ENCODE measurements at regions not wholly inside any gene's neighbourhood (a gene's known extent, or its start where the extent isn't known, plus 50 kb on each side); places are given as distances from the start of the nearest gene placed in this dataset.
"Not testable (repeated sequence)": the region's sequence is repeated elsewhere in the genome, so short reads cannot be mapped to it uniquely, and the experiment has no call there.

DNA sequence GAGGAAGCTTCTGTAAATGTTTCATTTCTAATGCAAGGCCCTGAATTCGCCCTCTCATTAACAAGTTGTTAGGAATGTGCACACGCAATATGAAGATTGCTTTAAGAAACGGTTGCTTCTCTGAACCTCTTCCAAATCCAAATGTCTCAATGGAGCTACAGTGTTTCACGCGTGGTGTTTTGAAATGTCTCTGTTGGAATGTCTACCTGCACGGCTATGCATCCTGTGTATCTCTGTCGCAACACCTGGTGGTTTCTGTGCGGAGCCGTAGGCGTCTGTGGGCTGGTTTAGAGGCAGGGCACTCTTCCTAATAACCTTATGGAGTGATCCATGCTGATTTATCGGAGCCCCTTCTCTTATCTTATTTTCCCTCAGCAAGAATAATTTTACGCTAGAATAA lies 1584.2 kb upstream of the SLC10A2 start:
- DNase-seq, result no peak

DNA sequence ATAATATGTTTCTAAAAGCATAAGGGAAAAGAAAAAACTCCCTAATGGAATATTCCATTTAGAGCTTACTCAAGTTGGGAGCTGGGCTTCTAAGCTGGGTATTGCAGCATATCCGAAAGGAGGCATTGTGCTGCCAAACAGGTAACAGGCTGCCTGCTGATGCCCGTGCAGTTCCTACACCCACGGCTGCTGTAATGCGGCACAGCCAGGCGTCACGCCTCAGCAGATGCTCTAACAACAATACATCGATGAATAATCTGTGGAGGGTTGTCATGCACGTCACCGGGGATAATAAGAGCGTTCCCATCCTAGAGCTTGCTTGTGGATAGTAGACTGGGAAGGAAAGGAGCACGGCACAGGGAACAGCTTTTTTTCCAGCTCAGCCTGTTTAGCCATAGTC lies 1582.1 kb upstream of the SLC10A2 start:
- no peak for DNase-seq

DNA sequence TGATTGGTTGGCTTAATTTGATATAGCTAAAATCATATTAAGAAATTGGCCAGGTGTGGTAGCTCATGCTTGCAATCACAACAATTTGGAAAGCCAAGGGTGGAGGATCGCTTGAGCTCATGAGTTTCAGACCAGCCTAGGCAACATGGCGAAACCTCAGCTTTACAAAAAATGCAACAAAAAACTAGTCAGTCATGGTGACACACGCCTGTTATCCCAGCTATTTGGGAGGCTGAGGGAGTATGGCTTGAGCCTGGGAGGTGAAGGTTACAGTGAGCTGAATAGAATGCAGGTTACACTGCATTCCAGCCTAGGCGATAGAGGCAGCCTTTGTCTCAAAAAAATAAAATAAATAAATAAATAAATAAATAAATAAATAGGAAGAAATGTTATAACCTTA lies 1579.6 kb upstream of the SLC10A2 start:
- DNase-seq, result no peak

DNA sequence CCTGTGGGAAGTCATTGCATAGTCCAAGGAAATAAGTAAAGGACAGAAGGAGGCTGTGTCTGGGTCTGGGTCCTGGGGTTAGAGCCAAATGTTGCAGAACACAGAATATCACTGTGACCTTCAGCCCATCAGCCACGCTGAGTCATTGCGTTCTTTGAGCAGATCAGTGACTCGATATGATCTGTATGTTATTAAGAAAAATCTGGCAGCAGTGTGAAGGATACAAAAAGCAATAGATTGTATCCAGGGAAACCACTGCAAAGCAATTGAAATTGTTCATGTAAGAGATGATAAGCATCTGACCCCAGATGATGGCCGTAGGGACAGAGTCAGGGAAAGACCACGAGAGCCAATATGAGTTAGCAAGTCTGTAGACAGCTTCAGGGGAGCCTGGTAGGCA lies 1575.1 kb upstream of the SLC10A2 start:
- DNase-seq, result peak; percentile 29

DNA sequence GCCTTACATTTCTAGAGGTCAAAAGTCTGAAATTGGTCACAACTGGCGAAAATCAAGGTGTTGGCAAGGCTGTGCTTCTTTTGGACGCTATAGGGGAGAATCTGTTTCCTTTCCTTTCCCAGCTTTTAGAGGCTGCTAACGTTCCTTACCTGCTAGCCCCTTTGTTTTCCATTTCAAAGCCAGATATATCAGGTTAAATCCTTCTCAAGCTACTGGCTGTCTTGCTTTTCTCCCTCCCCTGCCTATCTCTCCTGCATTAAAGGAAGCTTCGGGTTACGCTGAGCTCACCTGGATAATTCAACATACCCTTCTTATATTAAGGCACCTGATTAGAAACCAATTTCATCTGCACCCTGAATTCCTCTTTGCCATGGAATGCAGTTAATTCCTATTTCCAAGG lies 1569.7 kb upstream of the SLC10A2 start:
- no peak for DNase-seq

DNA sequence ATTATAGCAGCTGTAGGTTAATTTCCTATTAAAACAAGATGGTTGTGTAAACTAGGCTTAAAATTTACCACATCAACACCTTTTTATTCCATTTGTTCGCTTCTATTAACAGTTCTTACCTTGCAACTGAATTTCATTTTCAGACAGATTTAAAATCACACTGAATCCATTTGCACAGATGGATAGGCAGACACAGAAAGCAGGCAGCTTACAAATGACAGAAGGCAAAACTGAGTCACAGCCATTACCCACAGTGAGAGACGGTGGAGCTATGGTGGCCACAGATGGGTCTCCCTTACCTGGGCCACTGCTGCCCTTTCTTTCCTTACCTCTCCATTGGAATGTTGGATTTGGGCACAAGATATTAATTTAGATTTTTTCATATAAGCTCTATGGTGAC lies 1567.8 kb upstream of the SLC10A2 start:
- DNase-seq, result no peak

DNA sequence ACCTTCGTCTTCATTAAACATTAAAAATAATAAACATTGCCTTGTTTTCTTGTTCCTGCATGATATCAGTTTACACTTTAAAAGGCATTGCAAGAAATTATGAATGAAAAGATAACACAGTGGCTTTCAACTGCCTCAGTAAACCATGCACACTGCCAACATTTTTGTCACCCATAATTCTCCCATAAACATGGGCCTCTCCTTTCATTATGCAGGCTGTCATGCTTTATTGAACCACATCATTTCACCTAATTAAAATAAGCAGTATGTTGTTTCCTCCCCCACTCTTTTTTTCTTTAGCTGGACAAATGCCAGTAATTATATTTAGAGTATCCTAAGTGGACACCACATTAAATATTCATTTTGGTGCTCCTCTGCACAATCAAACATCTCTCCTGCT lies 1566.5 kb upstream of the SLC10A2 start:
- no peak for DNase-seq

DNA sequence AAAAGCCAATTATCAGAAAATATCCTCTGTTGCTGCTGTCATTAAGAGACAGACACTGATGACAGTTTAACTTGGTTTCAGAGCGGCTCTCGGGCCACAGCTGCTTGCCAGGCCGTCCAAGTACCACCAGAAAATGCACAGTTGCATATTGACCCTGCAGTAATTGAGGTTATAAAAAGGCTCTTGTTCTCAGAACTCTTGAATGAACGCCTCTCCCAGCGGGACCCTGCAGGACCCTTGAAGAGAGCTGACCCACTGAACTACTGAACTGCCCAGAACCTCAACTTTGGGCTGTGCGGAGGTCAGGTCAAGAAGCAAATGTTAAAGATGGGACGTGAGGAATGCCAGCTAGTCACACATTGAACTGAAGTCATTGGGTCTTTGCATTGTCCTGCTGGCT lies 1559.0 kb upstream of the SLC10A2 start:
- DNase-seq, result no peak

DNA sequence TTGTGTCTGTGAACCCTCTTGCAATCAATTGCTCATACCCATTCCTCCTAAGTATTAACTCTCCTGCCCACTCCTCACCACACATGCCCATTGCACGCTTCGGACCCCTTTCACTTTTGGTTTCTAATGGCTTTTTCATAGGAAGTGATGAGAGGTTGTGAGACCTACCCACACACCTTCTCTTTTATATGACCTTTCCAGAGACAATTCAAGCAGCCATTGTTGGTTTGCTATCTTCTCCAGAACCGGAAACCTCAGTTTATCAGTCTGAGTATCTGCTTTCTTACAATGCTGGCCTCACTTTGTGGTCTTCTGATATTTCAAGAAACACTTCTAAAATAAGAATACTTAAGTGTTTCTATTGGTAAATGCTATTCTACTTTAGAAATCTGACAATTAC lies 1550.8 kb upstream of the SLC10A2 start:
- DNase-seq, result no peak

DNA sequence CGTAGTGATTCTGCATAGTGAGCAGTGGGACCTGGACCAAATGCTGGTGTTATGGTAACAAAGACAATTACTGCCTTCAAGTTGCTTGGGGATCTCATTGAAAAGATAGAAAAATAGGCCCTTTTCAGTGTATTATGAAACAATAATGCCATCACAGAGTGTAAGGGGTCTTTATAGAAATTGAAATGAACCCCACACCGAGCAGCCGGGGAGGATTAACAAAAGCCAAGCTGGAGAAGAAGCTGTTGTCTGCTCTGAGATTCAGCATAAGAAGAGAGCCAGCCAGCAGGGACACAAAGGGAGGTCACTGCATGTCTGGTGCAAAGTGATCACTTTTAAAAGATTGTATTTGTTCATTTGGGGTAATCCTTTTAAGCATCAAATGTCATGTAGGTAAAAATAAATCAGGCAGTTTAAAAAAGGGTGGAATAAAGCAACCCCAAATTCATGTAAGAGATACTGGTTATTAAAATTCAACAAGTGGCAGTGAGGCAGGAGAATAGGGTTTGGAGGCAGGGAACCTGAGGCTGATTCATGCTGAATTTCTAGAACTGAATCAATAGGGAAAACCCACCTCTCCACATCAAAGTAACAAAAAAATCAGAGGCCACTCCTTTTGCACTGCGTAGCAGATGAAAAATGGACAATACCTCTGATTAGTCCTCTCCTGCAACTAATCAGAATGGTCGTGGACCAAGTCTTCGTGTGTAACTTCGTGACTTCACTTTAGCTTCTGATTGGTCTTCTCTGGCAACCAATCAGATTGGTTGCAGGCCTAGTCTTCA lies 1548.3 kb upstream of the SLC10A2 start:
- DNase-seq, result no peak

DNA sequence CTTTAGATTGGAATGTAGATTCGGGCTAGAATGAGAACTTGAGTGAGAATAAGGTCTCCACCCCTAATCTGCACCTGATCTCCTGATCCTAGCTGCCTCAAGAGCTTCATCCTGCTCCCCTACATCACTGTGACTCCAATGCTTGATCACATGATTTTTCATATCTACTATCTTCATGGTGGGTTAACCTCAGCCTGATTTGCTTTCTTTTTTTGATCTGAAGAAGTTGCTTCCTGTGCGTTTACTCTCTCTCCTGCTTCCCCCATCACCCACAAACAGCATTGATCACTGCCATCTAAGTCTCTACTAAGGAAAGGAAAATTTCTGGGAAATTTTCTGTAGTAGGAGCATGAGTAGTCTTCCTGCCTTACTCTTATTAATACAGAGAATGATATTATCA lies 1542.1 kb upstream of the SLC10A2 start:
- no peak for DNase-seq

DNA sequence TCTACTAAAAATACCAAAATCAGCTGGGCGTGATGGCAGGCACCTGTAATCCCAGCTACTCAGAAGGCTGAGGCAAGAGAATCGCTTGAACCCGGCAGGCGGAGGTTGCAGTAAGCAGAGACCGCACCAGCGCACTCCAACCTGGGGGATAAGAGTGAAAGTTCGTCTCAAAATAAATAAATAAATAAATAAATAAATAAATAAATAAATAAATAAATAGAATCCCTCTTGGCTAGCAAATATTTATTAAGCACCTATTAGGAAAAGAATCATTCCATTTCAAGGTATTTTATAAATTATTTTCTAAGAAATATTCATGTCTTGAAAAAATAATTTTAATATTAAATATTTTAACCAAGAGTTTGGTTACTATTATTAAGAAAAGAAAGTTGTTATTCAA lies 1539.2 kb upstream of the SLC10A2 start:
- DNase-seq, result not testable (repeated sequence)

DNA sequence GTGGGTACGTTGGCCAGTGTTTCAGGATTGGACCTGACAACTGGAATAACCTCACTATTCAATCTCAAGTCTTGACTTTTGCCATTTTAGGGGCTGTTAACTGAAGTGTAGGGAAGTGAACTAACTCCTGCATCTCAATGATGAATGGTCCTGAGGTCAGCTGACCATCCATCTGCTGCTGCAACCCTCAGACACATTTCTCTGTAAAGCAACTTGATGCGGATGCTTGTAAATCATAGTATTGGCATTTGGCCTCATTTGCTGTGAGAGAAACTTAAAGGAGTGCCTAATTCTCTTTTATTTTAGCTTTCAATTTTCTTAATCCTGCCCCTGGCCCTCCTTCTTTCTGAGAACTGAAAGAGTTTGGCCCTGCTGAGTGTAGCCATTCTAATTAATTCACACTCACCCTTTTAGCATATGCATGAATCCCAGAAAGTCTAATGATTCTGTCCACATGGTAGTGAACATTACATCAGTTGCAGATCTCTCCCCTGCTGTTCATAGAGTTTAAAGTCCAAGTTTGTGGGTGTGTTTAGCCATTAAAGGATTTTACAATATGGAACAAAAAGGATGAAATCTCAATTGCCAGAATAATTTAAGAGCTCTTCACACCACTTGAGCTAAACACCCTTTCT lies 1531.4 kb upstream of the SLC10A2 start:
- DNase-seq, result no peak

DNA sequence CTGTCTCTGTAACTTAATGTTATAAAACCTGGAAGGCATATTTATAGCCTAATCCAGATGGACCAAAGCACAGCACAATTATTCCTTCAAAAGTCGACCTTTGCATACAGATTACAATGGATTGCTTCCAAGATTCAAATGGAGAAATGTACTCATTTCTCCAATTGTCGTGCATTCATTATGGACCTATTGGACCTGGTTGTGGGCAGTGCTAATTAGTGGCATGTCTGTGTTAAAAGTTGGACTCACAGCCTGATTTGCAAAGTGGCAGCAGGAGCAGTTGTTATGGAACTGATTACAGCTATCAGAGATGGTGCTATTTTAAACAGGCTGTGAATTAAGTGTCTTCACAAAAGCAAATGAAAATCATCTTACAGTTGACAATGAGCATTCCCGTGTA lies 1529.3 kb upstream of the SLC10A2 start:
- no peak for DNase-seq

DNA sequence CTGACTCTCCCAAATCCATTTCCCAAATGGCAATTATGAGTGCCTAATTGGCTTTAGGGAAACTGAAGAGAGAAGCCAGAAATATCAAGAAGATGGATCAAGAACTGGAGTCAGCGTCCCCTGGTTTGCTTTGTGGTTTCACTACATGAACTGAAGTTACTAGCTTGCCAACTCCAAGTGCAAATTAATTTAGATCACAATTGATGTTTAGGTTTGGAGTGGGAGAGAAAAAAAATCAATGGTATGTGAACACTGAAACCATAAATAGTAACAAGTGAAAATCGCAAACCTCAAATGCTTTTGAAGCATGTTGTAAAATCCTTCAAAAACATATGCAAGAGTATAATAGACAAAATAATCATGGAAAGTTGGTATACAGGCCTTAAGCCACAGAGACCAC lies 1528.6 kb upstream of the SLC10A2 start:
- DNase-seq, result peak; percentile 57

DNA sequence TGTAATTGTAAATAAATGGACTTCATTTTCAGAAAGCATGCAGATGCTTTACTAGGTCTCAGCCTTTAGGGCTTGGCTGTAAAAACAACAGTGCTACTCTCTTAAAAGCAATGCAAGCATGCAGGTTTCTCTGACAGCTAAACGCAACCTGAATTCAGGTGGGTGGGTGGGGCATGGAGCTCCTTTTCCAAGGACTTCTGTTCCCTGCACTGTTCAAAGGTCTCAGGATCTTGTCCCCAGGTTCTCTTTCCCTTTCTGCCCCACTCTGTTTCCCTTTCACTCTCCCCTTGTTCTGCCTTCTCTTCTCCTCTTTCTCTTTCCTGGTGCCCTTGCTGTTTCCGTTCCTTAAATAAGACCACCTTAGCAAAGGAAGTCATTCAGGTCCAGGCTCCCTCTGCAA lies 1527.5 kb upstream of the SLC10A2 start:
- DNase-seq, result no peak

DNA sequence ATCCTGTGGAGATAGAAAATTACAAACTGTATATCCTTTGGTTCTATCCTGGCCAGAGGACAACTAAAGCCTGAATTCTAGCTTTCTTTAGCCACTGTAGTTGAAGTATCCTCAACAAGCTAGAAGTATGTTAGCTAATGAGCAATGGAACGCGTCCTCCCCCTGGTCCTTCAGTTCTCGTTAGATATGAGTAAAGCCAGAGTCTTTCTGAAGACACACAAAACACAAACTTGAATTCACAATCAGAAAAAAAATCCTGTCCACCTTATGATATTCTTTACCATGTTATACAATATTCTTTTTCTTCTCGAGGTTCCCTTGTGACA lies 1527.0 kb upstream of the SLC10A2 start:
- no peak for DNase-seq

DNA sequence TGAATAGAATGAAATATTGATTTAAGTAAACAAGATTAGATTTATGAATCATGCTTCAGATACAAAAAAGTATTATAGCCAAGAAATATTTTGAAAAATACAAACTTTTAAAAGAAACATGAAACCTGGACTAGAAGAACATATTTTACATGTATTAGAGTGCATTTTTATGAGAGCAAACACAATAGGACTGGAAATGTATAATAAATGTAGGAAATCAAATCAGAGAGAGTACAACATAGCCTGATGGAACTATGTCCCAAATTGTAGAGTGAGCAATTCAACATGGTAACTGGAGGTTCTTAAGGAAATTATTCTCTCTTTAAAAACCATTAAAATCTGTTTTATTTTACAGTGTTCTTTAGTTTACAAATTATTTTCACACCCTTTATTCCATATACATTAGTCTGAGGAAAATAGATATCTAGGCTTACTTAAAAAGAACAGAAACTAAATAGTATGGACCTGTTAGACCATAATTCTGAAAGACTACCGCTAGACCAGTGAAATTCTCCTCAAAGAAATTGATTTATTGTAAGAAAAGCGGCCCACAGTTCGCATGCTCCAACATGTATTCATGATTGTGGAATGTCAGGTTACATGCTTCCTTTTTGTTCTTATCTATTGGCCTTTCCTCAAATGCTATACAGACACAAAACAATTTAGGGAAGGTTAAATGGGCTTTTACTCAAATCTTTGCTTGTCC lies 1526.5 kb upstream of the SLC10A2 start:
- peak; percentile 21 for DNase-seq

DNA sequence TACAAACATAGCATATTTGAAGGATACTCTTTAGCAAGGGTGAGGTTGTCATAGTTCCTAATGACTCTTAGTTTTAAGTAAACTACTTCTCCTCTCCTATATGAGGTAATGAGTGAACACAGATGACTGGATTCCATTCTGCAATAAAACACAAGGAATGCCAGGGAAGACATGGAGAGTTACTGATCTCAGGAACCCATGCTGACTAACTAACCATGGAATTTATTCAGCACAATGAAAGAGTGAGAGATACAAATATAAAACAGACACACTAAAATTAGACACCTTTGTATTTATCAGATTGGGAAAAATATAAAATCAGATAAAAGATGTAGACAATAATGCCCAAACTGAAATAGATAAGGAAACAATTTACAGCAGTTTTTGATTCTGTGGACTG lies 1525.9 kb upstream of the SLC10A2 start:
- peak; percentile 88 for DNase-seq

DNA sequence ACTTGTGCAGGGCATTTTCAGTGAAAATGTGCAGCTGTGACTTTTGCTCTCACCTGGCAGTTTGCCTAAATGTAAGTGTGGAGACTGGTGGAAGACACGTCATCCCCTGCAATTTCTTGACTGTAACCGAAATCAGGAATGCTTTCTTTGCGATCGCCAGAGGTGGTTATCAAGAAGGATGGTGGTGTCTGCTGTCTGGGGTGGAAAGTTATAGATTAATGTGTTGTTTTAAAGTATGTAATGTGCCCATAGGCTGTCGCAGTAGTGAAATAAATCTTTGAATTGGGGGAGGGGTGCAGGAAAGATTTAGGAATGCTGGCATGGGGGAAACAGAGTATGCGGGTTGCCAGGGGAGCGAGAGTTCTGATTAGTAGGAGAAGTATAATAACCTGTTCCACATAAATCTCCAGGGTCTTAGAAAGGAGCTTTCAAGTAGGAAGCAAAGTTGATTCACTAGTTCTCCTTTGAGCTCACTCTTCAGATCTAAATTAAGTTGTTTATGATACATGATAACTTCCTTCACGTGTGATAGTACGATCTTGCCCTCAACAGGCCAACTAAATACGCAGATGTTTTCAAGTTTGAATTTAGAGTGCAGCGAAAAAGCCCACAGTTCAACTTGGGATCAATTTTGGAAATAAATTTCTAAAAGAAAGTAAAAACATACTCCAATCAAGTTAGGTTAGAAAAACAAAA lies 1520.0 kb upstream of the SLC10A2 start:
- peak; percentile 82 for DNase-seq

DNA sequence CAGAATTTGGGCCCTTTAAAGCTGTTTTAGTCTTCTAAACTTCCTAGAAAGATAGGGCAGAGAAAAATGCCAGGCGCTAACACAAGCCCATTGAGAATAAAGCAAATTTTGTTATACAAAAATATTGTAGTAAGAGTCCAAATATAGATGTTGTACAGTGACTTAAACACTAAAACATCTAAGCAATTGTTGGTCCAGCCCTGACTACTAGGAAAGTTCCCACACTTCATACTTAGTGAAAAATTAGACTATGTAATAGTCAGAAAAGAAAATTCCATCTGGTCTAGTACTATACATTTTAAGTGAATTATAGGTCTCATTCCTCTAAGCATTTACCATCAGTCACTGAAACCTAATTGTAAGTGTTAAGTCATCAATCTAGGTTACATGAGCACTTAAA lies 1518.3 kb upstream of the SLC10A2 start:
- peak; percentile 57 for DNase-seq

DNA sequence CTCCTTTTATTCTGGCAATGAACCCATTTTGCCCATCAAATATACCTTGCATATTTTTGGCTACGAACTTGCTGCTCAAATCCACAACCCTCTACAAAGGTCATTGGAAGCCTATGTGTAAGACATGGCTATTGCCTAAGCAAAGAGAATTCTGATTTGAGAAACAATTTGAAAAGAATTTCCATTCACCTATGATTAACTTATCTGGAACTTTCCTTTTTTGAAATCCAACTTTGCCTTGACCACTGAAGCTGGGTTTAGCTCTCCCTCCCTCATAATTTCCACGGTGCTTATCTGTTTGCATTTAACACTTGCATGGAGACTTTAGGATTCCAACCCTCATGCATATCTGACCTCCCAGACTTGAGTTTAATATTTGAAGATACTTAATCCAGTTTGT lies 1514.7 kb upstream of the SLC10A2 start:
- no peak for DNase-seq

DNA sequence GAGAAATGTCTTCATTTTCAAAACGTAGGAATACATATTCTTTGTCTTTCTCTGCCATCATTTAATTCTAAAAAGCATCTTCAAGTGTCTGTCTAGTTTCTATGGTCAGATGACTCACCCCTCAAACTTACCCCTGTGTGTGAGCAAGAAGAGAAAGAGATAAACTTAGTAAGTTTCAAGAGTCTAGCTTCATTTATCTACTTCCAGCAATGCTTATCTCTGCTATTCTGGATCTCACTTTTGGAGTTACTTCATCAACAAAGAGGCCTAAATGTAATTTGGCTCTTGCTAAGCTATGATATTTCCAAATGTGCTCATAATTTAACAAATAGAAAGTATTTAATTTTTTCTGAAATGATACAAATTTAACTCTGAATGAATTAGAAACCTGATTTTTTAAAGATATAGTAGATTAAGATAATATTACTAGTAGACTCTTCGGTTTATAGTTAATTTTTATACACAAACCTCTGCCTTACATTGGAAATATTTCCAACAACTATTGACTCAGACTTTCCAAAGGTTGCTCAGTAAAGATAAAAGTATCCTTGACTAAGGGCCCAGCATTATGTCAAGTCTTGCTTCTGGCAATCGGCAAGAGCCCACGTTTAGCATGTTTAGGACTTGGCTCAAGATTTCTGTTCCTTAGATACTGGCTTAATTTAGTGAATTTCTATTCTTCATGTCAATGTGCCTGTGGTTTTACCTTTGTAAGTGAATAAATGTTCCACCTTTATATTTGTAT lies 1511.0 kb upstream of the SLC10A2 start:
- DNase-seq, result no peak
